ENCODE measurements at regions not wholly inside any gene's neighbourhood (a gene's known extent, or its start where the extent isn't known, plus 50 kb on each side); places are given as distances from the start of the nearest gene placed in this dataset.

GRCh38 chr2:21599417-21599816 lies 475.6 kb downstream of the TDRD15 start:
- Histone ChIP-seq H3K4me2 (ENCODE audit: extremely low read depth, insufficient read depth, low read length) (no peak overlapping the region), H3K4me1 (ENCODE audit: control insufficient read depth, extremely low read depth, insufficient read depth, low read length) (no peaks in the 10 kb centered on the region), H3K79me2 (ENCODE audit: control insufficient read depth, insufficient read depth, low read length) (no peaks in the 10 kb centered on the region), H3K36me3 (ENCODE audit: control insufficient read depth, insufficient read depth, low read length) (no peaks in the 10 kb centered on the region), H3K27ac (ENCODE audit: insufficient read depth, low read length) (no peak overlapping the region), H3K27me3 (ENCODE audit: control insufficient read depth, insufficient read depth, low read length) (no peaks in the 10 kb centered on the region), H2AFZ (ENCODE audit: low read length) (no peak overlapping the region), H3K9ac (ENCODE audit: insufficient read depth, low read length) (no peak overlapping the region), H4K20me1 (ENCODE audit: control insufficient read depth, extremely low read depth, insufficient read depth, low read length) (no peaks in the 10 kb centered on the region), H3K4me3 (replicated peaks in 1 of 4; ENCODE audit: control extremely low read depth in 1 of 4, insufficient read depth in 1 of 4, low read depth in 3 of 4, low read length in 4 of 4) (no peak overlapping the region), H3K9me3 (ENCODE audit: control insufficient read depth, insufficient read depth, low read depth, low read length) (no peaks in the 10 kb centered on the region)
- no peak for TF ChIP-seq EZH2 (IDR thresholded peaks at IDR 0.05; ENCODE audit: low read length, missing control alignments)
- DNase-seq (ENCODE audit: low read depth in 2 of 2): no peak

- Histone ChIP-seq H3K27ac (ENCODE audit: insufficient read depth, low read length) (no peak overlapping the region), H3K4me2 (ENCODE audit: extremely low read depth, insufficient read depth, low read length) (no peak overlapping the region), H4K20me1 (ENCODE audit: control insufficient read depth, extremely low read depth, insufficient read depth, low read length) (no peaks in the 10 kb centered on the region), H3K9me3 (ENCODE audit: control insufficient read depth, insufficient read depth, low read depth, low read length) (no peaks in the 10 kb centered on the region), H3K79me2 (ENCODE audit: control insufficient read depth, insufficient read depth, low read length) (no peaks in the 10 kb centered on the region), H3K36me3 (ENCODE audit: control insufficient read depth, insufficient read depth, low read length) (no peaks in the 10 kb centered on the region), H3K4me1 (ENCODE audit: control insufficient read depth, extremely low read depth, insufficient read depth, low read length) (no peaks in the 10 kb centered on the region), H2AFZ (ENCODE audit: low read length) (no peak overlapping the region), H3K27me3 (ENCODE audit: control insufficient read depth, insufficient read depth, low read length) (no peaks in the 10 kb centered on the region), H3K4me3 (replicated peaks in 1 of 4; ENCODE audit: control extremely low read depth in 1 of 4, insufficient read depth in 1 of 4, low read depth in 3 of 4, low read length in 4 of 4) (no peak overlapping the region), H3K9ac (ENCODE audit: insufficient read depth, low read length) (no peak overlapping the region)
- no peak for TF ChIP-seq EZH2 (IDR thresholded peaks at IDR 0.05; ENCODE audit: low read length, missing control alignments)
- TF ChIP-seq CTCF (conservative IDR thresholded peaks at IDR 0.05 in 1 of 2, IDR thresholded peaks at IDR 0.05 in 1 of 2; ENCODE audit: low read depth in 1 of 2, low read length in 2 of 2): no peak
- DNase-seq (ENCODE audit: low read depth in 2 of 2): no peak
Measured at GRCh38 chr2:21602789-21603188, 479.0 kb downstream of the TDRD15 start.

GRCh38 chr2:21607572-21607971 lies 483.8 kb downstream of the TDRD15 start:
- no peaks in the 10 kb centered on the region for H3K4me1 ChIP-seq (ENCODE audit: control insufficient read depth, extremely low read depth, insufficient read depth, low read length)
- H3K27me3 ChIP-seq (ENCODE audit: control insufficient read depth, insufficient read depth, low read length): no peaks in the 10 kb centered on the region
- no peak overlapping the region for H3K4me2 ChIP-seq (ENCODE audit: extremely low read depth, insufficient read depth, low read length)
- no peaks in the 10 kb centered on the region for H3K9me3 ChIP-seq (ENCODE audit: control insufficient read depth, insufficient read depth, low read depth, low read length)
- TF ChIP-seq CTCF (conservative IDR thresholded peaks at IDR 0.05 in 1 of 2, IDR thresholded peaks at IDR 0.05 in 1 of 2; ENCODE audit: low read depth in 1 of 2, low read length in 2 of 2): no peak
- no peak for TF ChIP-seq EZH2 (IDR thresholded peaks at IDR 0.05; ENCODE audit: low read length, missing control alignments)
- DNase-seq (ENCODE audit: low read depth in 2 of 2): no peak
- H3K36me3 ChIP-seq (ENCODE audit: control insufficient read depth, insufficient read depth, low read length): no peaks in the 10 kb centered on the region
- no peak overlapping the region for H3K4me3 ChIP-seq (replicated peaks in 1 of 4; ENCODE audit: control extremely low read depth in 1 of 4, insufficient read depth in 1 of 4, low read depth in 3 of 4, low read length in 4 of 4)
- no peak overlapping the region for H2AFZ ChIP-seq (ENCODE audit: low read length)
- H3K9ac ChIP-seq (ENCODE audit: insufficient read depth, low read length): no peak overlapping the region
- no peaks in the 10 kb centered on the region for H3K79me2 ChIP-seq (ENCODE audit: control insufficient read depth, insufficient read depth, low read length)
- H4K20me1 ChIP-seq (ENCODE audit: control insufficient read depth, extremely low read depth, insufficient read depth, low read length): no peaks in the 10 kb centered on the region
- H3K27ac ChIP-seq (ENCODE audit: insufficient read depth, low read length): no peak overlapping the region
